ENCODE measurements at regions not wholly inside any gene's neighbourhood (a gene's known extent, or its start where the extent isn't known, plus 50 kb on each side); places are given as distances from the start of the nearest gene placed in this dataset.

- DNase-seq (ENCODE audit: low read depth, low spot score), result no peak
- TF ChIP-seq CTCF (IDR thresholded peaks at IDR 0.05; ENCODE audit: low read depth, low read length), result no peak
- H3K4me3 ChIP-seq (ENCODE audit: low read depth, low read length), result no peak overlapping the region
- in situ Hi-C loops (cut with HindIII; ENCODE audit: low sequenced_read_pairs), result no loop called here
Observed at GRCh38 chr3:76552653-76553052, 487.2 kb upstream of the ROBO2 start.

GRCh38 chr3:76554707-76555106 lies 485.2 kb upstream of the ROBO2 start:
- H3K4me3 ChIP-seq (ENCODE audit: low read depth, low read length), result no peak overlapping the region
- TF ChIP-seq CTCF (IDR thresholded peaks at IDR 0.05; ENCODE audit: low read depth, low read length), result no peak
- in situ Hi-C loops (cut with HindIII; ENCODE audit: low sequenced_read_pairs), result no loop called here
- peak; percentile 17 for DNase-seq (ENCODE audit: low read depth, low spot score)

- no peak for TF ChIP-seq CTCF (IDR thresholded peaks at IDR 0.05; ENCODE audit: low read depth, low read length)
- no peak for DNase-seq (ENCODE audit: low read depth, low spot score)
- no peak overlapping the region for H3K4me3 ChIP-seq (ENCODE audit: low read depth, low read length)
- in situ Hi-C loops (cut with HindIII; ENCODE audit: low sequenced_read_pairs), result no loop called here
Observed at GRCh38 chr3:76561494-76562236, 478.2 kb upstream of the ROBO2 start.

GRCh38 chr3:76565496-76566210 lies 474.2 kb upstream of the ROBO2 start:
- DNase-seq (ENCODE audit: low read depth, low spot score), result no peak
- TF ChIP-seq CTCF (IDR thresholded peaks at IDR 0.05; ENCODE audit: low read depth, low read length), result no peak
- H3K4me3 ChIP-seq (ENCODE audit: low read depth, low read length), result no peak overlapping the region
- in situ Hi-C loops (cut with HindIII; ENCODE audit: low sequenced_read_pairs), result no loop called here

- no peak for TF ChIP-seq CTCF (IDR thresholded peaks at IDR 0.05; ENCODE audit: low read depth, low read length)
- DNase-seq (ENCODE audit: low read depth, low spot score), result no peak
- in situ Hi-C loops (cut with HindIII; ENCODE audit: low sequenced_read_pairs), result no loop called here
- no peak overlapping the region for H3K4me3 ChIP-seq (ENCODE audit: low read depth, low read length)
Observed at GRCh38 chr3:76566211-76566534, 473.7 kb upstream of the ROBO2 start.

GRCh38 chr3:76566904-76567303 lies 473.0 kb upstream of the ROBO2 start:
- no peak overlapping the region for H3K4me3 ChIP-seq (ENCODE audit: low read depth, low read length)
- DNase-seq (ENCODE audit: low read depth, low spot score), result no peak
- in situ Hi-C loops (cut with HindIII; ENCODE audit: low sequenced_read_pairs), result no loop called here
- no peak for TF ChIP-seq CTCF (IDR thresholded peaks at IDR 0.05; ENCODE audit: low read depth, low read length)
